ENCODE measurements at regions not wholly inside any gene's neighbourhood (a gene's known extent, or its start where the extent isn't known, plus 50 kb on each side); places are given as distances from the start of the nearest gene placed in this dataset.
"Not testable (repeated sequence)": the region's sequence is repeated elsewhere in the genome, so short reads cannot be mapped to it uniquely, and the experiment has no call there.

- DNase-seq: no peak
These were observed 97.0 kb upstream of the GRIP1 start for GRCh38 chr12:66775871-66776270.

DNA sequence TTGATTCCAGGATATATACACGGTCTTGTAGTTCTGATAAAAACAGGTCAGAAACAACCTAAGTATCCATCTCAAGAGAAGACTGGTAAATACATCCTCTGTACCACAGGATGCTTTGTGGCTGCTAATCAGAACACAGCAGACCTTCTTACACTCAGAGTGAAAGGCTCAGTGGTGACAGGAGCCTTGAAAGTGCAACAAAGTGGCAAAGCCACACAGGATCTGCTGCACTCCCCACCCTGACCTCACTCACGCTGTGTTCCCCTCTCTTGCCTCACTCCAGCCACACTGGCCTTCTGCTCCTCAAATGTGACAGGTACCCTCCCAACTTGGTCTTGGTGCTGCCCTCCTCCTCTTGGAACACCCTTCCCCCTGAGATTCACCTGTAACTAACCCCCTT, 98.1 kb upstream of the GRIP1 start:
- DNase-seq: no peak

DNA sequence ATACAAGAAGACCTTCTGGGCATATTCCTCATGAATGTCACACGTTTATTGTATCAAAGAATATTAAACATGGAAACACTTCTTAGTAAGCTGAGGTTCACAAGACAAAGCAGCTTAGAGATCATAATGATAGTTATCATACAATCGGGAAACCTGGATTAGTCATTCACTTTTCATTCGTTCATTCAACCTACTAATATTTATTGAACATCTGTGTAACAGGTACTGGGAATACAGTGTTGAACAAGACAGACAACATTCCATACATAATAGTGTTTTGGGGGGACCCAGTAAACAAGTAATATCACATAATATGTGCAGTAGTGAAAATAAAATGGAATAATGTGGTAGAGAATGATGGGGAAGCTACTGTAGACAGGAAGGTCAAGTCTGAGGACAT, 100.6 kb upstream of the GRIP1 start:
- DNase-seq: no peak

GRCh38 chr12:66786531-66787308, 107.8 kb upstream of the GRIP1 start:
- DNase-seq: no peak

GRCh38 chr12:66799551-66799950, 120.7 kb upstream of the GRIP1 start:
- DNase-seq: no peak

DNA sequence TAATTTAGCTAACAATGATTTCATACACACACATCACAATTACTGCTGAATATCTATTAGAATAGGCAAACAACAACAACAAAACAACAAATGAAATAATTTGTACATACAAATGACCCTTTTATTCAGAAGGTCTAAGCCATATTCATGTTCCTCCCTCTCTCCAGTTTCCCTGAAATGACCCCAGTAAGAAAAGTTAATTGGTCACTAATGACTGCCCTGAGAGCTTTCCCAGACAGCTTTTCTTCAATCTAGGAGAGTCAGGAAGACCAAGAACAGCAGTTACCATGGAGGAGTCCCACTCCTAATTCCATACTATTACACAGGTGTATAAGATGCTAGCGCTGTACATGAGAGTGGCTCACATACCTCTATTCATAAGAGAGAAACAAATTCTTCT, 121.2 kb upstream of the GRIP1 start:
- DNase-seq: no peak

- DNase-seq: peak; percentile 12 to 69
These were observed 125.1 kb upstream of the GRIP1 start for GRCh38 chr12:66803930-66804329.

DNA sequence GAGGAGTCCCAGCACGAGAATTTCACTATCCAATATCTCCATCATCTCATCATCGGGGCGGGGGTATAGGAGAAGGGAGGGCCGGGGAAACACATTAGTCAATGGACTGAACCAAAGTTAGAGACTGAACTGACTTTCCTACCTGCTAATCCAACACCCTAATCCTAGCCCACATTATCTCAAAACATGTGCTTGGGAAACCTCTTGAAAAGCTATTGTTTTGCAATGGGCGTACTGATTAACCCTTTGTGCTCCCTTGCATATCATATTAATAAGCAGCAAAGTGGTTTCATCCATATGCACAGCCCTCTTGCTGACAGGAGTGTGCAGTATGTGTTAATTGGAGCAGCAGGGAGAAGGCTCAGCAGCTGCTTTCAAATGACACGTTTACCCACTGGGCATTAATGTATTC, 125.7 kb upstream of the GRIP1 start:
- peak; percentile 90 to 98 for DNase-seq

GRCh38 chr12:66808606-66809005, 129.7 kb upstream of the GRIP1 start:
- peak; percentile 25 to 64 for DNase-seq

DNA sequence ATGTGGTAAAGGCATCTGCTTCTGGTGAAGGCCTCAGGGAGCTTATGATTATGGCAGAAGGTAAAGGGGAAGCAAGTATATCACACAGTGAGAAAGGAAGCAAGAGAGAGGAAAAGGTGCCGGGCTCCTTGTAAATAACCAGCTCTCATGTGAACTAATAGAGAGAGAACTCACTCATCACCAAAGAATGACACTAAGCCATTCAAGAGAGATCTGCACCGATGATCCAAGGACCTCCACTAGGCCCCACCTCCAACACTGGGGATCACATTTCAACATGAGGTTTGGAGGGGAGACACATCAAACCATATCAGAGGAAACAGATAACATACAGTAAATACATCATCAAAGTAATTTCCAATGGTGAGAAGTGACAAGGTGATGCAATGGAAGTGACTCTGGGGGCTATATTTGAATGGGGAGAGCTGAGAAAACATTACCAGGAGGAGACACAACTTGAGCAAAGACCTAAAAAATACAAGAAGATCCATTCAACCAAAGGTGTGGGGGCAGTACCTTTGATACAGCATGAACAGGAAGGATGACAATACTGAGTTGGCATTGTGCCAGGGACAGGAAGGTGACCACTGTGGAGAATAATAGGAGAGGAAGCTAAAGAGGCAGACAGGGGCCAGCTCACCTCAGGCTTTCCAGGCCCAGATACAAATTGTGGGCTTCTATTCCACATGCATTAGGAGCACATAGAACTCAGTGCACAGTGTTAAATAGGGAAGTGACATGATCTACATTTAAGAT, 134.4 kb upstream of the GRIP1 start:
- DNase-seq: no peak

DNA sequence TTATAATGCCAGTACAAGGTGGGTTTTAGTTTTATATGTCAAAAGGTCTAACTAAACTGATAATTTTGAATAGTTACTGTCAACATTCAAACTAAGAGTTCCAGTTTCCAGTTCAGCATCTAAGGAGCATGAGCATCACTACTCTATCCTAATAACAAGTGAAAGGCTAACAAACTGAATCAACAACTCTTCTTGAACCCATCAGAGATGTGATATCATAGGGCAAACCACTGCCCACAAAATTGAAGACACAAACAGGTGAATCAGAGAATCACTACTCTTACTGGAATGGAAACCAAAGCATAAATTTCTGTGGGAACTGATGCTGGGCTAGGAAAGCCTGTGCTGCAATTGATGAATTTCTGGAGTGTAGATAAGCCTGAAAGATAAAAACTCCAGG, 140.7 kb upstream of the GRIP1 start:
- DNase-seq: no peak

DNA sequence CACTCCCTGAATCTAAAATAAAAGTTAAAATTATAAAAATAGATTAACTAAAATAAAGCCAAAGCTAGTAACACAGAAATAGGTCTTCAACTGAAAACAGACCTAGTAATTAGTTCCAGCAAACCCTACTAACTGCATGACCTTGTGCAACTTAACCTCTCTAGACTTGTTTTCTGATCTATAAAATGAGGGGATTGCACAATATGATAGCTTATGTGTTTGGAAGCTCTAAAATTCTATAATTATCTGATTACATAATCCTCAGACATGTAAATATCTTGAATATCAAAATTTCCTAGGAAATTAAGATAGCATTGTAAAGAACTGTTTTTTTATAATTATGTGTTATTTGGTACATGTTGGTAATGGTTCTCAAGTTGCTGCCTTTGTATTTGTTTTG, 144.1 kb upstream of the GRIP1 start:
- DNase-seq: no peak

- no peak for DNase-seq
These were observed 145.1 kb upstream of the GRIP1 start for GRCh38 chr12:66823857-66824570.

DNA sequence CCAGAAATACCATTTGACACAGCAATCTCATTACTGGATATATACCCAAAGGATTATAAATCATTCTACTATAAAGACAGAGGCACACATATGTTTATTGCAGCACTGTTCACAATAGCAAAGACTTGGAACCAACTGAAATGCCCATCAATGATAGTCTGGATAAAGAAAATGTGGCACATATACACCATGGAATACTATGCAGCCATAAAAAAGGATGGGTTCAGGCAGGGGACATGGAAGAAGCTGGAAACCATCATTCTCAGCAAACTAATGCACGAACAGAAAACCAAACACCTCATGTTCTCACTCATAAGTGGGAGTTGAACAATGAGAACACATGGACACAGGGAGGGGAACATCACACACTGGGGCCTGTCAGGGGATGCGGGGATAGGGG, 147.0 kb upstream of the GRIP1 start:
- DNase-seq: not testable (repeated sequence)

DNA sequence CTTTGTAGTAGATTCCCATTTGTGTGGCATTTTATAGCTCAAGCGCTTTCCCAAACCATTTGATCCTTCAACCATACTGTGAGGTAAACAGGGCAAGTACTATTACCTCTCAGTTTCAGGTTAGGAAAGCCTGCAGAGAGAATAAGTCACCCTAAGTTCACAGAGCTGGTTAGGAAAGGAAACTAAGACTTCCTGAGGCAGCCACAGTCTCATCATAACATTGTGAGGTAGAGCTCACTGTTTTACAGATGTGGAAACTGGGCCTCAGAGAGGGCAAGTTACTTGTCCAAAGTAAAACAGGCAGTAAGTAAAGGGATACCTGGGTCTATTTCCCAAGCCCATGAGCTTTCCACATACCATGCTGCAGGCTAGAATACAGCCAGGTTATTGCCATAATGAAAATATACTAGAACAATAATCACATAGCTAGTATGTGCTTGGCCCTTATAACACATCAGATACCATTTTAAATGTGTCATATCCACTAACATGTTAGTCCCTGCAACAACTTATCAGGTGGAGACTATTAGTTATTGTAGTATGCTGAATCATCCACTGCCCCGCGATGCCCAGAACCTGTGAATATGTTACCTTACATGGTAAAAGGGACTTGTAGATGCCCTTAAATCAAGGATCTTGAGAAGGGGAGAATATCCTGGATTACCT, 150.9 kb upstream of the GRIP1 start:
- no peak for DNase-seq

- no peak for DNase-seq
These were observed 152.6 kb upstream of the GRIP1 start for GRCh38 chr12:66831495-66831894.

DNA sequence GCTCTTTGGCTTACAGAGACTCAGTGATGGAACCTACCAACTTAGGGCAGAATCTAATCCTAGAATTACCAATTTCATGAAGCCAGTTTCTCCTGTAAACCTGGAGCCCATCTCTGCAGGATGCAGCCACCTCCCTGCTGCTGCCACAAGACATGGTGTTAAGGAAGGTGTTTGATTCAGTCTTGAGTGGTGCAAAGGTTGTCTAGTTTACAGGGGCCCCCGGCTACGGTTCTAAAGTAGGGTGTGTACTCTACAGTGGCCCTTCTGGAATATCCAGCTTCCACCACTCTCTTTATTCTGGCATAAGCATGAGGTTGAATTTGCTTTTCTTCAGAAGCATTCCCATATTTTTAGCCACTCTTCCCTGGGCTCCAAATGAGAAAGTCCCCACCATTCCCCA, 154.1 kb upstream of the GRIP1 start:
- no peak for DNase-seq

- DNase-seq: no peak
These were observed 157.9 kb upstream of the GRIP1 start for GRCh38 chr12:66836623-66837310.

GRCh38 chr12:66837311-66837627, 158.4 kb upstream of the GRIP1 start:
- DNase-seq: no peak

DNA sequence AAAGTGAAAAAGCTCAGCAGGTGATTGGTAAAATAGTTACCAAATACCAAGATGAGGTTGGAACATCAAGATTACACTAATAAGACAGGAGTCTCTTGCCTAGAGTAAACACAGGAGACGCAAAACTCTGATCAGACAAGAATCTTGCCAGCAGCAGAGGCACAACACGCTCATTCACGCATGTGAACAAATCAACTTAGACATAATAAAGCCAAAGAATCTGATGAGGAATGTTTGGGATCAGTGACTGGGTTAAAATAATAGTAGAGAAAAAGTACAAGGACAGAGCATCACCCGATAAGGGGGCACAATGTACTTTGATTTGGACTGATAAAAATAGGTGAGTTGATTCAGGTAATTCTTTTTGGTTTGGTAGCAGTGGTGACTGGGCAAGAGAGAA, 159.5 kb upstream of the GRIP1 start:
- no peak for DNase-seq

GRCh38 chr12:66848967-66849366, 170.1 kb upstream of the GRIP1 start:
- DNase-seq: no peak

DNA sequence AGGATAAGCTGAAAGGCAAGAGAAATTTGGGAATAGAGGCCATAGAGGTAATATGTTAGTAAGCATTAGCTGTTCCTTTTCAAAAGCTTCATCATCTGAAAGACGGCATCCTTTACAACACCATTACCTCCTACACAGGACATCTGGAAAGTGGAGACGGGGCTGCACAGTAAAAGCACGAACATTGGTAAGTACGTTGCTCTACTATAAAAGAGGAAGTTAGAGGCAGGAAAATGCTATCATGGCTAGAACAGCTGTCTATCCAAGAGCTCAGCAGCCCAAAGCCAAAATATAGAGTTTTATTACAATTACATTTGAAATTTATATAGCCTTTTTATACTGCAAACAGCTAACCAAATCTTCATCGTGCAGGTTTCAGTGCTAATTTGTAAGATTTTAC, 172.3 kb upstream of the GRIP1 start:
- no peak for DNase-seq

DNA sequence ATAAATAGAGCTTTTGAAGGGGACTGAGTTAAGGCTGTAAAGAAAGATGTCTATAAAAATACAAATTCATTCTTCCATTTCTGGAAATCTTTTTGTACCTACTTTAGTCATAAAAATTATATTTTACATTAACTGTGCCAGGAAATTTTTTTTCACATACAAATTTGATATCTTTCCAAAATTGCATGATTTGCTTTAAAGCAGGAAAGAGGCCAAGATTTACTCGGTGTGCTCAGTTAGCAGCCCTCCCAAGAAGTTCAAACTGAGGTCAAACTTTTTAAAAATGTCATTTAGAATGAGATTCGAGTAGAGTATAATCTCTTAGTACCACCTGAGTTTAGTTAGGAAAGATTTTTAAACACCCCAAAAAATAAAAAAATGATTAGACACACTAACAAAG, 173.2 kb upstream of the GRIP1 start:
- DNase-seq: no peak

Data from NCI-H524 (cell line).